OCI-LY7 (cell line): ENCODE measurements at regions not wholly inside any gene's neighbourhood (a gene's known extent, or its start where the extent isn't known, plus 50 kb on each side); places are given as distances from the start of the nearest gene placed in this dataset.

Experiments
- BruUV-seq: library from RNA; stranded (reverse); fragments of 400-500 nt; replicated peaks from 2 replicates; lab custom pipeline; 2021; lab: Mats Ljungman, UMichigan
- CTCF ChIA-PET: fragments of 300-600 bp; sonication (Branson Sonifier 250); formaldehyde crosslinking; loops from one replicate; lab custom pipeline; 2022; ENCODE audit warnings: antibody characterized with exemption; ENCODE audit not compliant: unreplicated experiment; lab: Charles Lee
- POLR2A ChIA-PET: fragments of 300-600 bp; sonication (Branson Sonifier 250); formaldehyde crosslinking; loops from one replicate; lab custom pipeline; 2022; ENCODE audit warnings: antibody characterized with exemption; lab: Charles Lee
- DNase-seq: peaks from one replicate; pipeline ENCODE4 v3.0.0-alpha.2; 2015; ENCODE audit warnings: low spot score
- H2AFZ ChIP-seq: fragments of 200-600 bp; sonication (generic), shearing (Covaris generic); 2 replicates; pipeline ENCODE4 v1.6.1; 2014; ENCODE audit warnings: mild to moderate bottlenecking, antibody characterized with exemption, low read length, moderate library complexity
- H3K27ac ChIP-seq: fragments of 200-600 bp; sonication (generic); 2 replicates; pipeline ENCODE4 v1.5.1; 2014; ENCODE audit warnings: mixed run types, low read depth, mild to moderate bottlenecking, moderate library complexity, low read length, inconsistent platforms; ENCODE audit not compliant: poor library complexity, severe bottlenecking
- H3K36me3 ChIP-seq: fragments of 200-600 bp; sonication (generic); 2 replicates; pipeline ENCODE4 v1.6.1; 2014; ENCODE audit warnings: mild to moderate bottlenecking, antibody characterized with exemption, low read length, moderate library complexity, mixed read lengths; ENCODE audit not compliant: insufficient read depth
- H3K4me1 ChIP-seq: fragments of 200-600 bp; sonication (generic); 2 replicates; pipeline ENCODE4 v1.5.1; 2014; ENCODE audit warnings: mild to moderate bottlenecking, low read length; ENCODE audit not compliant: insufficient read depth, poor library complexity, severe bottlenecking
- H3K4me2 ChIP-seq: fragments of 200-600 bp; sonication (generic); 2 replicates; pipeline ENCODE4 v1.6.1; 2014; ENCODE audit warnings: mild to moderate bottlenecking, low read length
- H3K4me3 ChIP-seq: fragments of 200-600 bp; sonication (generic); 2 replicates; pipeline ENCODE4 v1.5.1; 2014; ENCODE audit warnings: mild to moderate bottlenecking, low read depth, low read length; ENCODE audit not compliant: poor library complexity, severe bottlenecking
- H3K79me2 ChIP-seq: fragments of 200-600 bp; sonication (generic); 2 replicates; pipeline ENCODE4 v1.6.1; 2016; ENCODE audit warnings: low read depth, mild to moderate bottlenecking, low read length, moderate library complexity, mixed read lengths; ENCODE audit not compliant: insufficient read depth
- H3K9me2 ChIP-seq: fragments of 200-600 bp; sonication (generic); 2 replicates; pipeline ENCODE4 v1.6.1; 2016; ENCODE audit warnings: mild to moderate bottlenecking, low read length, mixed read lengths; ENCODE audit not compliant: insufficient read depth
- H3K9me3 ChIP-seq: fragments of 200-600 bp; sonication (generic); 2 replicates; pipeline ENCODE4 v1.6.1; 2014; ENCODE audit warnings: mild to moderate bottlenecking, mixed run types, low read length, mixed read lengths
- H4K20me1 ChIP-seq: fragments of 200-600 bp; sonication (generic); 2 replicates; pipeline ENCODE4 v1.6.1; 2014; ENCODE audit warnings: mild to moderate bottlenecking, antibody characterized with exemption, low read length, moderate library complexity, mixed read lengths; ENCODE audit not compliant: insufficient read depth
- EZH2phosphoT487 ChIP-seq: fragments of 200-600 bp; sonication (generic); IDR thresholded peaks from 2 replicates; pipeline ENCODE4 v1.6.1; 2018; ENCODE audit warnings: low read depth, borderline replicate concordance, mild to moderate bottlenecking, mixed run types, antibody characterized with exemption, low read length, moderate library complexity, mixed read lengths
- intact Hi-C: fragments of 100-400 bp; cut with micrococcal nuclease; formaldehyde crosslinking; loops from one replicate; pipeline ENCODE4 v1.10.0; 2022; ENCODE audit not compliant: unreplicated experiment
- TF ChIP-seq, protein P1 (sequence below): fragments of 200-600 bp; sonication (generic); conservative IDR thresholded peaks from 2 replicates; pipeline ENCODE4 v1.5.1; 2014; ENCODE audit warnings: mild to moderate bottlenecking, antibody characterized with exemption, low read length, moderate library complexity, mixed read lengths

DNA sequence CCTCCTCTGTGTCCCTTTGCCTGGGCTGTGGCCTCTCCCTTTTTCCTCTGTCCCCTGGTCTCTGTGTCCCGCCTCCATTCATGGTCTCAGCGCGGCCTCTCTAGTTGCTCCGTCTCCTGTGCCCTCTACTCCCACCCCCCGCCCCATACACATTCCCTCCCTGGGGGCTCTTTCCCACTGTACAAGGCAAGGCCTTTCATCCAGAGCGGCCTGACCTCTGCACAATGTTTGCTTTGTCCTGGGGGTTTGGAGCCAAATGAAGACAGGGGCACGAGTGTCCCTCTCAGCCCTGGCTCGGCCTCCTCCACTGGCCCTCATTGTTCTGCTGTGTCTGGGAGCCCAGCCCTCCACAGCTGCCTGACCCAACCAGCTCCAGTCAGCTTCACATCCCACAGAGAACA, 678.6 kb downstream of the BCL11B start:
- H3K9me2 ChIP-seq, result no peaks in the 10 kb centered on the region
- POLR2A ChIA-PET, result no interaction called here
- H3K4me2 ChIP-seq, result no peak overlapping the region
- CTCF ChIA-PET, result no interaction called here
- H3K4me1 ChIP-seq, result no peaks in the 10 kb centered on the region
- no peaks in the 10 kb centered on the region for H3K36me3 ChIP-seq
- H3K79me2 ChIP-seq, result no peaks in the 10 kb centered on the region
- BruUV-seq, result no TSS peak
- no peak overlapping the region for H2AFZ ChIP-seq
- no peak overlapping the region for H3K4me3 ChIP-seq
- intact Hi-C loops, result no loop called here
- no peak for DNase-seq
- H3K27ac ChIP-seq, result no peak overlapping the region
- TF ChIP-seq, protein P1, sequence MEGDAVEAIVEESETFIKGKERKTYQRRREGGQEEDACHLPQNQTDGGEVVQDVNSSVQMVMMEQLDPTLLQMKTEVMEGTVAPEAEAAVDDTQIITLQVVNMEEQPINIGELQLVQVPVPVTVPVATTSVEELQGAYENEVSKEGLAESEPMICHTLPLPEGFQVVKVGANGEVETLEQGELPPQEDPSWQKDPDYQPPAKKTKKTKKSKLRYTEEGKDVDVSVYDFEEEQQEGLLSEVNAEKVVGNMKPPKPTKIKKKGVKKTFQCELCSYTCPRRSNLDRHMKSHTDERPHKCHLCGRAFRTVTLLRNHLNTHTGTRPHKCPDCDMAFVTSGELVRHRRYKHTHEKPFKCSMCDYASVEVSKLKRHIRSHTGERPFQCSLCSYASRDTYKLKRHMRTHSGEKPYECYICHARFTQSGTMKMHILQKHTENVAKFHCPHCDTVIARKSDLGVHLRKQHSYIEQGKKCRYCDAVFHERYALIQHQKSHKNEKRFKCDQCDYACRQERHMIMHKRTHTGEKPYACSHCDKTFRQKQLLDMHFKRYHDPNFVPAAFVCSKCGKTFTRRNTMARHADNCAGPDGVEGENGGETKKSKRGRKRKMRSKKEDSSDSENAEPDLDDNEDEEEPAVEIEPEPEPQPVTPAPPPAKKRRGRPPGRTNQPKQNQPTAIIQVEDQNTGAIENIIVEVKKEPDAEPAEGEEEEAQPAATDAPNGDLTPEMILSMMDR, result no peak
- no peak for TF ChIP-seq EZH2phosphoT487
- no peaks in the 10 kb centered on the region for H3K9me3 ChIP-seq
- no peaks in the 10 kb centered on the region for H4K20me1 ChIP-seq

DNA sequence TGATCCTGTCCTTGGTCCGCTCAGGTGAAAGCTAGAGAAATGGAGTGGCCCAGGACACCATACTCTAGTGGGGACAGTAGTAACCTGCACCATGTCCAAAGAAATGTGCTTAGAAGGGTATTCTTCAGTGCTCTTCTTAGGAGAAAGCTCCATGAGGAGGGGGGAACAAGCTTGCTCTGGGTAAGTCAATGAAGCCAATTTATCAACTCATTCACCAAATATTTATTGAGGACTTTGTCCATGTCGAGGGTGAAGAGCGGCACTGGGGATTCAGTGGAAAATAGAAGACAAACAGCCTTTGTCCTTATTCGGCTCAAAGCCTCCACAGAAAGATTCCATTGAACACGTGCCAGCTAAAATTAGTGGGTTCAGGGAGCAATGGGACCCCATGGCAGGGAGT, 677.8 kb downstream of the BCL11B start:
- TF ChIP-seq, protein P1, result no peak
- TF ChIP-seq EZH2phosphoT487, result no peak
- H2AFZ ChIP-seq, result no peak overlapping the region
- H3K4me1 ChIP-seq, result no peaks in the 10 kb centered on the region
- no peak overlapping the region for H3K4me3 ChIP-seq
- H3K4me2 ChIP-seq, result no peak overlapping the region
- POLR2A ChIA-PET, result no interaction called here
- CTCF ChIA-PET, result no interaction called here
- DNase-seq, result no peak
- no peaks in the 10 kb centered on the region for H4K20me1 ChIP-seq
- no peaks in the 10 kb centered on the region for H3K9me3 ChIP-seq
- H3K27ac ChIP-seq, result no peak overlapping the region
- intact Hi-C loops, result no loop called here
- no peaks in the 10 kb centered on the region for H3K79me2 ChIP-seq
- BruUV-seq, result no TSS peak
- no peaks in the 10 kb centered on the region for H3K9me2 ChIP-seq
- H3K36me3 ChIP-seq, result no peaks in the 10 kb centered on the region

DNA sequence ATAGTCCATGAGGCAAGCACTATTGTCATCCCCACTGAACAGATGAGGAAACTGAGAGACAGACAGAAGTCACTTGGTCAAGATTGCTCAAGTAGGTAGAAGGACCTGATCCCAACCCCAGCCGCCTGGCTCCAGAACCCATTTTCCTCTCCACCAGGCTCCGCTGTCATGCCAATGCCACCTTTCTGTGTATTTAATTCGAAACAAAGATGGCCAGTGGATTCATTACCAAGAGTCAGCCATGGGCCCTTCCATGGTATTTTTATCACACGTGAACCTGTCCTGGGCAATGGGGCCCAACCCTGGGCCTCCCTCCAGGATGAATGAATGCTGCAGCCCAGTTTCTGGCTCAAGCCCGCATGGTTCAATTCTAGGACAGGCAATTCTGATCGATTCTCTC, 673.4 kb downstream of the BCL11B start:
- H3K36me3 ChIP-seq, result no peaks in the 10 kb centered on the region
- H3K9me3 ChIP-seq, result no peaks in the 10 kb centered on the region
- no peaks in the 10 kb centered on the region for H4K20me1 ChIP-seq
- intact Hi-C loops, result no loop called here
- TF ChIP-seq, protein P1, result no peak
- TF ChIP-seq EZH2phosphoT487, result no peak
- ChIA-PET POLR2A (no interaction called here), CTCF (no interaction called here)
- no peak overlapping the region for H3K4me2 ChIP-seq
- BruUV-seq, result no TSS peak
- no peaks in the 10 kb centered on the region for H3K79me2 ChIP-seq
- DNase-seq, result no peak
- no peaks in the 10 kb centered on the region for H3K9me2 ChIP-seq
- H3K4me3 ChIP-seq, result no peak overlapping the region
- H3K4me1 ChIP-seq, result no peaks in the 10 kb centered on the region
- H3K27ac ChIP-seq, result no peak overlapping the region
- H2AFZ ChIP-seq, result no peak overlapping the region
